GM19397 (cell line): ENCODE measurements at regions not wholly inside any gene's neighbourhood (a gene's known extent, or its start where the extent isn't known, plus 50 kb on each side); places are given as distances from the start of the nearest gene placed in this dataset.
"Not testable (repeated sequence)": the region's sequence is repeated elsewhere in the genome, so short reads cannot be mapped to it uniquely, and the experiment has no call there.

Experiments used
- ATAC-seq: cut with Tn5 transposase; IDR thresholded peaks from one replicate; pipeline ENCODE4 v1.9.1; 2021; ENCODE audit warnings: mild to moderate bottlenecking, moderate library complexity; ENCODE audit not compliant: unreplicated experiment

DNA sequence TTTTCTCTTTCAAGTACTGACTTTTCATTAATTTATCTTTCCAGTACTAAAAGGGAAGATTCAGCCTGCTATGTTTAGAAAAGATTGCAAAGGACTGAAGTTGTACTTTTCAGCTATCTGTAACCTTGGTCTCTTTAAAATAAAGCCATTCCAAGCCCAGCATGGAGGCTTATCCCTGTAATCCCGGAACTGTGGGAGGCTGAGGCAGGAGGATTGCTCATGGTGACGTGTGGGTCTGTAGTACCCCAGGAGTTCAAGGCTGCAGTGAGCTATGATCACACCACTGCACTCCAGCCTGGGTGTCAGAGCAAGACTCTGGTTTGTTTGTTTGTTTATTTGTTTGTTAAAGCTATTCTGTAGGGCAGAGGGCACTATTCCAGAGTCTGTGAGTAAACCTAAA lies 50.6 kb upstream of the TMEM170B start:
- no peak for ATAC-seq

DNA sequence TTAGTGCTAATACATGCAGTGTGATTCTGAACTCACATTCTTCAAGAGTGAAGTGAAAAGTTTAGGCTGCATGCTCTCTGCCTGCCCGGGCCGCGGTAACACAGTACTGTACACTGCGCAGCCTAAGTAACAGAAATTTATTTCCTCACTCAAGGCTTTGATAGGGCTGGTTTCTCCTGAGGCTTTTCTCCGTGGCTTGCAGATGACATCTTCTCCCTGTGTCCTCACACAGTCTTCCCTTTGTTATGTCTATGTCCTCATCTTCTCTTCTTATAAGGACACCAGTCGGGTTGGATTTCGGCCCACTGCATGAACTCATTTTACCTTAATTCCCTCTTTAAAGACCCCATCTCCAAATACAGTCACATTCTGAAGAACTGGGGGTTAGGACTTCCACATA lies 51.1 kb upstream of the TMEM170B start:
- no peak for ATAC-seq

DNA sequence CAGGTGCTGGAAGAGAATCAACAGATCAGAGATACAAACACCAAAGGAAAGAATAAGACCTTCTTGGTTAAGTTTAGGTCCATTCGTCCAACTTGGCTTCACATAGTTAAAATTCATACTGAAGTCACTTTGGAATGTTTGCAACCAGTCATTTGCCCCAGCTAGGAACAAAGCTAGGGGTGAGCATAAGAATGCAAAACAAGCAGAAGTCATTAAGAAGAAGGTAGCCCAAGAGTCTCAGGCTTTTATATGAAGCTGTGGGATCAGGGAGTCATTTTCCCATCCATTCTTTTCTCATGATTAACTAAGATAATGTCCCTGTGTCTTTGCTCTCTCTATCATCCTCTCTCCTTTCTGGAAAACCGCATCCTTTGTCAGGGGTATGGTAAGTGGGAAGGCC lies 51.5 kb upstream of the TMEM170B start:
- no peak for ATAC-seq

DNA sequence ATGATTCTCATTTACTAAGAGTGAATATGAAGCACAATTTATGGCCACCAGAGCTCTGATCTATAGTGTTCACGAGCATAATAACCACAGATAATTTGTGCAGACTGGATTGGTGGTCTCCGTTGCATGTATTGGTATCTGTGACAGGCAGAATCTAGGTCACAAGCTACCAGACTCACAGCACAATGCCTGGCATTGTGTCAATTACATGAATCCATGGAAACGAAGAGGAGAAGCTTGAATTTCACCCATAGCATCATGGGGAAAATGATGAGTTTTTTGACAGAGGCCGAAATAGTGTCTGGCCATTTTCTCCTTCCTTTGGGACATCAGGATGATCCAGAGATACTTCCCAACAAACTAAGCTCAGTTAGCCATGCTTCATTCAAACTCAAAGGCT lies 52.3 kb upstream of the TMEM170B start:
- no peak for ATAC-seq

DNA sequence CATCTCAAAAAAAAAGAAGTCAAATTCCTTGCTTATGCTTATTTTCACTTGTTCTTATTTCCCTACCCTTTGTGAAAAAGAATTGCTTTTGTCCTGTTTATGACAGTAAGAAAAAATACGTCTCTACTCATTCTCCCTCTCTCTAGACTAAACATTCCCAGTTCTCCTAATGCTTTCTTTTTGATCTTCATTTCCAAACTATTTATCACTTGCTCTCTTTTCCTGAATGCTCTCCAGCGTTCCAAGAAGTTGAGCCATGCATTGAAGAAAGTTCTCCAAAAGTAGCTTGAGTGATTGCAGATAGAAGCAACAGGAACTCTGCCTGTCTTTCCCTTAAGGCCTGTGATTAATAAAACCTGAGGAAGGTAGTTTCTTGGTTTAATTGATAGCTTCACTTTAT lies 53.1 kb upstream of the TMEM170B start:
- ATAC-seq: no peak

DNA sequence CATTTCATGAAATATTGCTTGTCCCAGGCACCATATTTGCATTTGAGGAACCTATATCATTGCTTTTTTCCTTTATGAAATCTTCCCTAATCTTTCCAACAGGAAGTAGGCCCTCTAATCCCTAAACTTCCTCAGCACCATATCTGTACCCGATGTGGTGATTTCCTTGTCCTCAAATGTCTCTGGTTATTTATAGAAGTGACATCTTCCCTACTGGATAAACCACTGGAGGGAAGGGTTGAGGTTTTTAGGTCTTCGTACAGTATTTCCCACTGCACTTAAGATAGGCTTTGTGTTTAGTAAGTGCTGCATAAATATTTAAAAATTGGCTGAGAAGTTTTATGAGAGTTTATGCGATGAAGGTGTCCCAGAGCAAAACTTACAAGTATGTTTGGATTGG lies 54.9 kb upstream of the TMEM170B start:
- ATAC-seq: no peak

DNA sequence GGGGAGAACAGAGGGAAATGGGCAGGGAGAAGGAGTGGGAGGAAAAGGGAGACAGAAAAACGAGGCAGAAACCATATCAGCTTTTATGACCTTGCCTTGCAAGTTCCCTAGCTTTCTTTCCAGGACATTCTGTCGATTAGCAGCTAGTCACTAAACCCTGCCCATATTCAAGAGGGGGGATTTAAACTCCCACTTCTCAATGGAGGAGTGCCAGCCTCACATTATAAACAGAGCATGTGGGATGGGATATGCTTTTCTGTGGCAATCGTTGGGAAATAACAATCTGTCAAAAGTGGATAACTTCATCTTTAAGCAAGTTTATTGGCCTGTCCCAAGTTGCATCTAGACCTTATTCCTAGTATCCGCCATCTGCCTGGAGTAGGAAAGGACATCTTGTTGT lies 57.0 kb upstream of the TMEM170B start:
- ATAC-seq: no peak

DNA sequence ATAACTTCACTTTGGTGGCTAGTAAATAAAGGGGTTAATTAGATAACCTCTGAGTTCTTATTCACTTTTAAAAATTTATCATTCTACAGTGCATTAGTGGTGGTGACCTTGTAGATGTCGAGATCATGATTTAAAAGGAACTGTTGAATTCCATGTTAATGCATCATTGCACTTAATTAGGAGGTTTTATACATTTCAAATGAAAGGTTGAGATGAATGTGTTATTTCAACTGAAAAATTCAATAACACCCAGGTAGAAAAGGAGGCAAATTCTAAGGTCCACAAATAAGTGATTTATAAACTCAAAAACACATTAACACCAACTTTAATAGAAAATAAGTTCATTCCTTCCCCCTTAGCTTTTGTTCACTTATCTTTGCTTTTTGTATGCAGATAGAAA lies 58.3 kb upstream of the TMEM170B start:
- no peak for ATAC-seq

DNA sequence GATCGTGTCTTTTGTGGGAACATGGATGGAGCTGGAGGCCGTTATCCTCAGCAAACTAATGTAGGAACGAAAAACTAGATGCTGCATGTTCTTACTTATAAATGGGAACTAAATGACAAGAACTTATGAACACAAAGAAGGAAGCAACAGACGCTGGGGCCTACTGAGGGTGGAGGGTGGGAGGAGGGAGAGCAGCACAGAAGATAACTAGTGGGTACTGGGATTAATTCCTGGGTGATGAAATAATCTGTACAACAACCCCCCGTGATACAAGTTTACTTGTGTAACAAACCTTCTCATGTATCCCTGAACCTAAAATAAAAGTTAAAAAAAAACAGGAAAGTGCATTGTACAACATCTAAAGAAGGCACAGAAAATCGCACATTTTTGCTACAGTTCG lies 59.0 kb upstream of the TMEM170B start:
- ATAC-seq: no peak

DNA sequence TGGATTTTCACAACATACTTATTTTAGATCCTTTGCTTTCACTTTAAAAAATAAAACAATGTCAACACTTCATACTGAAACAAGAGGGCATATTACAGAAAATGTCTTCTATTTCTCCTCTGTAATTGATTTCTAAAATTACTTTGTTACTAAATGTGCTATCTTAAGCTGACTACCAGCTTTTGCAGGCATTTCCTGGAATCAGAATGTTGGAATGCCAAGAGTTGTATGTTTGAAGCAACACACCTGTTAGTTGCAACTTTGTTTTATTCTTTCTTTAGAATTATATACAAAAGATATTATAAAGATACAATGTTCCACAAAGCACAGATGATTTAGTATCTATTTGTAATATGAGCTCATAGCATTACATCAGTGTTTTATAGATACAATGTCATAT lies 62.5 kb upstream of the TMEM170B start:
- ATAC-seq: no peak

DNA sequence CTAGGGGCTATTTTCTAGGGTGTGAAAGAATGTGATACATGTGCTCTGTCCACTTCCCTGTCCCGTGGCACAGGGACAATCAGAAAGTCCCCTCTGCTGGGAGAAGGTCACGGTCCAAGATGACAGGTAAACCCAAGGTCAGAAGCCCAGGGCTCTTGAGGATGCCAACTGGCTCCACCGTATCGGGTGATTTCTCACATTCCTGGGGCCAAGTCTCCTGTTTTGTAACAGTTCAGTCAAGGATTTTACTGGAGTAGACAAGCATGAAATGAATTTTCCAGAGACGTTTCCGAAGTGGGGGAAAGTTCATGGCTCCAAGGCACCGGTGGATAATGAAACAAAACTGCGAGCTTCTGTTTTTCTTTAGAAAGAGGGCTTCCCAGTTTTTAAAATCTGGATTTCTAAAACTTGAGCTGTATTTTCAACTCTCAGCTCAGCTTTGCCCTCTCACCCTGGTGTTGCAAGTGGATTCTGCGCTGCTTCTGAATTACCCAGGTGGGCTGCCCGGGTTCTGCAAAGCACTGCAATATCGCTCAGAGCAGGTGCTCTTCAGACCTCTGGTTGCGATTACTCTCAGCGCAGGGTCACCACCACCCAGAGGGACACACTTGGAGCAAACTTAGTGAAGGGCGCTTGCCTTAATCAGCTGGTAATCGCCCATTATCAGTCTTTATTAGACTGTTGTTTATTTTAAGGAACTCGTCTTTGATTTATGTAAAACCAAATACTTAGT lies 64.4 kb upstream of the TMEM170B start:
- no peak for ATAC-seq

DNA sequence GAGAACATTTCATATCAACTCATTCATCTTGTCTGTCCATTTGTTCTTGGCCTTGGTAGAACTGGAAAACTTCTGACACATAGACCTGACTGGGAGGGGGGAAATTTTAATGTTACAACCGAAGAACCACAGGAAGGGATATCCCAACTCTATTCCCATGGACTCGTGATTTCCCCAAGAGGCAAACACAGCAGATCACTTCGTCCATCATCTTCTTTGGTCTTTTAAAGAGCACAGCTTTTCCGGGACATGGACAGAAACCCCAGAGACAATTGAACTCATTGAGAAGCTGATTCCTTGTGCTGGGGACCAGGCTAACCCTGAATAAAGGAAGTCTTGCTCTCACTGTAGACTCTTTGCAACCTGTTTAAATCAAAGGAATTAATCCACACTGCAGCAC lies 66.3 kb upstream of the TMEM170B start:
- ATAC-seq: no peak

DNA sequence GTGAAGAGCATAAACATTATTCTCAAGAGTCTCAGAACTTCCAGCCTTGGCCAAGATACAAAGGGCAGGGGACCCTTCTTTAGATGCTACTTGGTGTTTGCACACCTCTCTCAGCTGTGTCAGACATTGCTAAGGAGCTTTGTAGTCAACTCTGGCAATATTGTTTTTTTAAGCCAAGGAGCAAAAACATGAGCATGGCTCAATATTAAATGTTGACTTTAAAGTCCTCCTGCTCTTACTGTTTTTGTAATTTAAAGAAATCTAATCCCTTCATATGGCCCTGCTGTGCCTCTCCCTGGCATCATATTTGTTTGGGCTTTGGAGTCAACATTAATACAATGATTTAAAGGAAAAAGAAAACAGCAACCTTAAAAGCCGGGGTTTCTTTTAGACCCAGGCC lies 67.9 kb upstream of the TMEM170B start:
- ATAC-seq: no peak

DNA sequence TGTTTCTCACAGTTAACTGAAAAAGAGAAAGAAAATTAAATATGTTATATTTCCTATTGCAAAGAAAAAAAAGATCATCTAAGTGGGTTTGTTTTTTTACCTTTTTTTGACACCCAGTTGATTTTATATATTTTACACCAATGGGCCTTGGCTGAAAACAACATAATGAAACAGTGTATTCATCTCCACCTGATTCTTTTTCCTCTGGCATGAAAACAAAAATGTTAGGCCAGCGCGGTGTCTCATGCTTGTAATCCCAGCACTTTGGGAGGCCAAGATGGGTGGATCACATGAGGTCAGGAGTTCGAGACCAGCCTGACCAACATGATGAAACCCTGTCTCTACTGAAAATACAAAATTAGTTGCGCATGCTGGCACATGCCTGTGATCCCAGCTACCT lies 69.3 kb upstream of the TMEM170B start:
- not testable (repeated sequence) for ATAC-seq

DNA sequence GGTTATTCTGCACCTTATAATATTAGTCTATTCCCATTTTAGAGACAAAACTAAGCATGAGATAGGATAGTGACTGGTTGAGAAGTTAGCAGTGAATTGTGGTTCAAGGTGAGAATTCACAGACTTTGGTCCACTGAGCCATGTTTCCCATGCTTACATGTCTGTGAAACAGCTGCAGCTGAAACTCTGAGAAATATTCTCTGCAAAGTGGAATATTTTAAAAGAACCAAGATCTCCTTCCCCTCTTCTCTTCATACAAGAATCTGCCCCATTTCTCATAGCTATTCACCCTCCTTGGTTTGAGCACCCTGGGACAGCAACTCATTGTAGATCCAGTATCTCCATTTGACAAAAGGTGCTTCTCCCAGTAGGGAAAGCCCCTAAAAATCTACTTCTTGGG lies 70.2 kb upstream of the TMEM170B start:
- ATAC-seq: peak; percentile 70

DNA sequence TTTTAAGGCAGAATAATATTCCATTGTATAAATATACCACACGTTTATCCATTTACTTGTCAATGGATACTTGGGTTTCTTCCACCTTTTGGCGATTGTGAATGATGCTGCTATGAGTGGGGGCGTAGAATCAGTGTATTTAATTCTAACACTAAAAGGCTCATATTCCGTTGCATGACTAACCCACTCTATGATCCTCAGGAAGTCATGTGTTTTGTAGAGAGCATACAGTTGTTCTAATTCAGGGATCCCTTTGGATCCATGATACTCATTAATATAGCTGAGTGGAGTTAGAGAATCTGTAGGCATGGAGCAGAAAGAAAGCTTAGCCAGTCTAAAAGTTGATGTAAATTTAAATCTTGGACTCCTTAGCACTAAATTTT lies 74.2 kb upstream of the TMEM170B start:
- ATAC-seq: no peak

DNA sequence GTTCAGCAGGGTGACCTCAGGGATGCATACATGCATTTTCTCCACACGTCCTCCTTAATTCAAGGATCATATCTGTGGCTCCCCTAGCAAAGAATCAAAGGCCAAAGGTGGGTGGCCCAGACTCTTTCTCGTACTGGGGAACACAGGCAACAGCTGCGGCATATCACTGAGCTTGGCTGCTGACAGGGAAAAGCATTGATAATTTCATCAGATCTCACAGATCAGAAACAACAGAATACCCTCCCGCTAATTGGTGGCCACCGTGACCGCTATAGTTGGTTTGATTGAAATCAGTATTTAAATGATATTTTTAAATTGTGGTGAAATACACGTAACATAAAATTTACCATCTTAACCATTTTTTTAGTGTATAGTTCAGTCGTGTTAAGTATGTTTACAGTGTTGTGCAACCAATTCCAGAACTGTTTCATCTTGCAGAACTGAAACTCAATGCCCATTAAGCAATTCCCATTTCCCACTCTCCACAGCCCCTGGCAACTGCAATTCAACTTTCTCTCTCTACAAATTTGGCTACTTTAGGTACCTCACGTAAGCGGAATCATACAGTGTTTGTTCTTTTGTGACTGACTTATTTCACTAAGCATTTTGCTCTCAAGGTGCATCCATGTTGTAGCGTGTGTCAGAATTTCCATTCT lies 74.7 kb upstream of the TMEM170B start:
- no peak for ATAC-seq

DNA sequence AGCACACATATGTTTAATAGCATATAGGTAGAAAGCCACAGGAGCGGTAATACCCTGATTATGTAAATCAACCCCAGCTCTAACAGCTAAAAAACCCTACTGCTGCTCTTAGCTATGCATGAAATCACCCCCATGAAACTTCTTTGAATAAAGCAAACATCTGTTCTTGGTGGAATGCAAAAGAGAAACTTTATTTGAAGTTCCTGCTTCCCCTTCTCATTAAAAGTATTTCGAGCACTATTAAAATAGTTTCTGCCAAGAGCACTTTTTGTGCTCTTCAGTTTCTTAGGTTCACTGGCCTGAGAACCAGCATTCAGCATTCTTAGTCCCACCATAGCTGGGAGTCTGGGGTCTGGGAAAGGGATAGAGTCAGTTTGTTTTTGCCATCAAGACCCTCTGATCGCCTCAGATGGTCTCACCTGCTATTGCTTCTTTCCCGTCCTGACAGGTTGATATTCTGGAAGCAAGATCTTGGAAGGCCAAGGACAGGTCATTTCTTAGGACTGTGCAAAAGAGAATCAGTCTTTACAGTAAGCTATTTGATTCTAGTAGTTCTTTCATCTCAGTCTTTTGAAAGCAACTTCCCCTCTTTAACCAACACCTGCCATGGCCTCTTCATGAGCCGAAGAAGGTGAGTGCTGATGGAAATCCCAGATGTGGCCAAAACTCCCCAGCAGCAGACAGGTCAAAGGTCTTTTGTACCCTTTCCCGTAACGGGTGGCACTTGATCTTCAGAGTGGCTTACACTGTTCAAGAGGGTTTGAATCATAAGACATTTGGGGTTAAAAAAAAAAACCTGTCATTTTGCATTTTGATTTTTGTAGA lies 76.5 kb upstream of the TMEM170B start:
- ATAC-seq: peak; percentile 69

DNA sequence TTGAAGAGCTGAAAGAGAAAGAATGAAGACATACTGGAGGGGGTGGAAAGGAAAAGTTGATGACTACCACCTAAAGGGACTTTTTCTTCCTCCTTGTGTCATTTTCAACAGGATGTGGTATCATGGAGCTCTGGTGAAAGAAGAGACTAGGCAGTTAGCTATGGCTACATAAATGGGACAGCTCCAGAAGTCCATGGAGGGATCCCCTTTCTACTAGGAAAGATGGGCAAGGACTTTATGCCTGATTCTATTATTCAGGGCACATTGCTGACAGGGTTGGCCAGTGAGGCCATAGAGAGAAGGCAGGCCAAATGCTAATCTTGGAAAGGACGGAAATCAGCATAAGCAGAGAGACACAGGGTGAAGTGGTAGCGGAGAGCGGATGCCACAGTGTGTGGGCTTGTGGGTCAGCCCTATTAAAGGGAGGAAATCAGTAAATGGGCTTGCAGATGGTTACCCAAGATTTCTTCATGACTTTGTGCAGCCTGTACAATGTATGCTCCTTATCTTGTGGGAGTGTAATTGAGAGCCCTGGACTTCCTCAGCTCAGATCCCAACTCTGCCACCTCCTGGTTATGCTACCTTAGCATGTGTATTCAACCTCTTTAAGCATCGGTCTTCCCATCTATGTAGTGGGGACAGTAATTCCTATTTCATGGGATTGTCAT lies 77.4 kb upstream of the TMEM170B start:
- ATAC-seq: peak; percentile 38

DNA sequence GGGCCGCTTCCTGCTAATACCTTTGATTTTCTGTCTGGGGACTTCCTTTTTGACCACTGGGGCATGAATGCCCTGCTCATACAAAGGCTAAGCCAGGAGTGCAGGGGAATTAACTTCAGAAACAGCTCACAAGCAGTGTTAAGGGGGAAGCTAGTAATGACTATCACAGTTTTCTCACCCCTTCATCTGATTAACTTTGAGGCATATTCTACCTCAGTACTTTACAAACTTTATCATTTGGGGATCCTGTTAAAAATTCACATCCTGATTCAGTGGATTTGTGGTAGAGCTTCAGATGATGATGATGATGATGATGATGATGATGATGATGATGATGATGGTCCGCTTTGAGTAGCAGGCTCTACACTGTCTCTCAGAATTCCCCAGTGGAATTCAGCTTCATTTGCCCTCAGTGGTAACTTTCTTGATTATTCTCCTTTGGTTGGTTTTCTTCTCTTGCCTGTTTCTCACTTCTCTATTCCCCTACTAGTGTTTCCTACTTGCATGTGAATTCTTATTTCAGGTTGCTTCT lies 78.4 kb upstream of the TMEM170B start:
- peak; percentile 54 for ATAC-seq

DNA sequence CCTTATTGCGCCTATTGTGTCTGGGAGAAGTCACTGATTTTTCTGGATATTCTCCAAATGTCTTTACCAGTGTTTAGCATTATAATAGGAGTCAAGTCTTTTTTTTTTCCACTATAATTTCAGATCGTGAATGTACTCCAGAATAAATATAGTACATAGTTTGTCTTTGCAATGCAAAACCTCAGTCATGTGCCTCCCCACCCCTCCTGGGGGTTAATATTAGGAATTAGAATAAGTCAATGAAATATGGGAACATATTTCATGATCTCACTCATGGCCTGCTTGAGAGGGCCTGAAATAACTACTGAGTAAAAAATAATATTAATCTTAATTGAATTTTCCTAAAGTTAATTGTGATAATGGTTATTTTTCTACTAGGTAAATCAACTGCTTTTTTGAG lies 79.0 kb upstream of the TMEM170B start:
- no peak for ATAC-seq
